Fibroblast of skin of back (primary cell): ENCODE measurements at regions not wholly inside any gene's neighbourhood (a gene's known extent, or its start where the extent isn't known, plus 50 kb on each side); places are given as distances from the start of the nearest gene placed in this dataset.
"Not testable (repeated sequence)": the region's sequence is repeated elsewhere in the genome, so short reads cannot be mapped to it uniquely, and the experiment has no call there.

Source experiments
- DNase-seq: peaks from one replicate; pipeline ENCODE4 v3.0.0-alpha.2; 2013

GRCh38 chr2:75994759-75995158 lies 284.0 kb upstream of the GCFC2 start:
- no peak for DNase-seq

- DNase-seq = not testable (repeated sequence)
Observed at GRCh38 chr2:75988622-75989021, 277.9 kb upstream of the GCFC2 start.

GRCh38 chr2:75986617-75987016 lies 275.9 kb upstream of the GCFC2 start:
- DNase-seq = no peak

- no peak for DNase-seq
Observed at GRCh38 chr2:75982719-75983118, 272.0 kb upstream of the GCFC2 start.

GRCh38 chr2:75964646-75965045 lies 253.9 kb upstream of the GCFC2 start:
- DNase-seq = no peak

- DNase-seq = no peak
Observed at GRCh38 chr2:75960472-75961009, 249.8 kb upstream of the GCFC2 start.

GRCh38 chr2:75959724-75960471 lies 249.2 kb upstream of the GCFC2 start:
- no peak for DNase-seq

GRCh38 chr2:75954761-75955160 lies 244.0 kb upstream of the GCFC2 start:
- DNase-seq = no peak

GRCh38 chr2:75952173-75952572 lies 241.5 kb upstream of the GCFC2 start:
- no peak for DNase-seq

GRCh38 chr2:75949385-75950030 lies 238.8 kb upstream of the GCFC2 start:
- DNase-seq = no peak

GRCh38 chr2:75936311-75936710 lies 225.6 kb upstream of the GCFC2 start:
- DNase-seq = no peak

- no peak for DNase-seq
Observed at GRCh38 chr2:75932996-75933395, 222.3 kb upstream of the GCFC2 start.

- DNase-seq = no peak
Observed at GRCh38 chr2:75928093-75928492, 217.4 kb upstream of the GCFC2 start.

- no peak for DNase-seq
Observed at GRCh38 chr2:75925331-75926024, 214.8 kb upstream of the GCFC2 start.

GRCh38 chr2:75922191-75922590 lies 211.5 kb upstream of the GCFC2 start:
- no peak for DNase-seq

- no peak for DNase-seq
Observed at GRCh38 chr2:75920859-75921551, 210.3 kb upstream of the GCFC2 start.

- no peak for DNase-seq
Observed at GRCh38 chr2:75915851-75916634, 205.3 kb upstream of the GCFC2 start.

- DNase-seq = peak; percentile 4
Observed at GRCh38 chr2:75896779-75897366, 186.2 kb upstream of the GCFC2 start.

GRCh38 chr2:75894170-75894569 lies 183.5 kb upstream of the GCFC2 start:
- DNase-seq = no peak

- no peak for DNase-seq
Observed at GRCh38 chr2:75892490-75892889, 181.8 kb upstream of the GCFC2 start.

- DNase-seq = no peak
Observed at GRCh38 chr2:75882530-75882929, 171.8 kb upstream of the GCFC2 start.

- not testable (repeated sequence) for DNase-seq
Observed at GRCh38 chr2:75875606-75876005, 164.9 kb upstream of the GCFC2 start.
